ENCODE measurements at regions not wholly inside any gene's neighbourhood (a gene's known extent, or its start where the extent isn't known, plus 50 kb on each side); places are given as distances from the start of the nearest gene placed in this dataset.

DNA sequence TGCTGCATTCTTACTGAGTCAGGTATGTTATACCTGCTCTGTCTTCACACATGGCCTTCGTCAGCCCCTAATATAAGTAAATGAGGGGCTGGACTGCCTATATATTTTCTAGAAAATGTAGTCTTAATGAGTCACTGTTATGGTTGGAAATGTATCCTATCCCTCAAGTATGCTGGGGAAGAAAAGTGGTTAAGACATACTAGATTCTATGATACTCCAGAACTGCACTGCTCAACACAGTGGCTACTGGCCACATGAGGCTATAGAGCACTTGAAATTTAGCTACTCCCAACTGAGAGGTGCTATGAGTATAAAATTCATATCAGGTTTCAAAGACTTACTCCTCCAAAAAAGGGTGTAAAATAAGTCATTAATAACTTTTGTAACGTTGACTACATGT is 104.3 kb upstream of the STEAP1B start:
- no peak overlapping the region for H3K4me3 ChIP-seq (replicated peaks; ENCODE audit: low read depth, low read length)
- DNase-seq (ENCODE audit: extremely low read depth, insufficient read length), result no peak
- TF ChIP-seq, protein P1, sequence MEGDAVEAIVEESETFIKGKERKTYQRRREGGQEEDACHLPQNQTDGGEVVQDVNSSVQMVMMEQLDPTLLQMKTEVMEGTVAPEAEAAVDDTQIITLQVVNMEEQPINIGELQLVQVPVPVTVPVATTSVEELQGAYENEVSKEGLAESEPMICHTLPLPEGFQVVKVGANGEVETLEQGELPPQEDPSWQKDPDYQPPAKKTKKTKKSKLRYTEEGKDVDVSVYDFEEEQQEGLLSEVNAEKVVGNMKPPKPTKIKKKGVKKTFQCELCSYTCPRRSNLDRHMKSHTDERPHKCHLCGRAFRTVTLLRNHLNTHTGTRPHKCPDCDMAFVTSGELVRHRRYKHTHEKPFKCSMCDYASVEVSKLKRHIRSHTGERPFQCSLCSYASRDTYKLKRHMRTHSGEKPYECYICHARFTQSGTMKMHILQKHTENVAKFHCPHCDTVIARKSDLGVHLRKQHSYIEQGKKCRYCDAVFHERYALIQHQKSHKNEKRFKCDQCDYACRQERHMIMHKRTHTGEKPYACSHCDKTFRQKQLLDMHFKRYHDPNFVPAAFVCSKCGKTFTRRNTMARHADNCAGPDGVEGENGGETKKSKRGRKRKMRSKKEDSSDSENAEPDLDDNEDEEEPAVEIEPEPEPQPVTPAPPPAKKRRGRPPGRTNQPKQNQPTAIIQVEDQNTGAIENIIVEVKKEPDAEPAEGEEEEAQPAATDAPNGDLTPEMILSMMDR (IDR thresholded peaks at IDR 0.05; ENCODE audit: insufficient read depth, low read length, poor library complexity, severe bottlenecking), result no peak
- H3K36me3 ChIP-seq (ENCODE audit: control insufficient read depth, insufficient read depth, low read length), result no peaks in the 10 kb centered on the region
- H3K27me3 ChIP-seq (replicated peaks; ENCODE audit: control insufficient read depth, insufficient read depth, low read length), result no peaks in the 10 kb centered on the region; the same call in 1 of the 2 replicates

DNA sequence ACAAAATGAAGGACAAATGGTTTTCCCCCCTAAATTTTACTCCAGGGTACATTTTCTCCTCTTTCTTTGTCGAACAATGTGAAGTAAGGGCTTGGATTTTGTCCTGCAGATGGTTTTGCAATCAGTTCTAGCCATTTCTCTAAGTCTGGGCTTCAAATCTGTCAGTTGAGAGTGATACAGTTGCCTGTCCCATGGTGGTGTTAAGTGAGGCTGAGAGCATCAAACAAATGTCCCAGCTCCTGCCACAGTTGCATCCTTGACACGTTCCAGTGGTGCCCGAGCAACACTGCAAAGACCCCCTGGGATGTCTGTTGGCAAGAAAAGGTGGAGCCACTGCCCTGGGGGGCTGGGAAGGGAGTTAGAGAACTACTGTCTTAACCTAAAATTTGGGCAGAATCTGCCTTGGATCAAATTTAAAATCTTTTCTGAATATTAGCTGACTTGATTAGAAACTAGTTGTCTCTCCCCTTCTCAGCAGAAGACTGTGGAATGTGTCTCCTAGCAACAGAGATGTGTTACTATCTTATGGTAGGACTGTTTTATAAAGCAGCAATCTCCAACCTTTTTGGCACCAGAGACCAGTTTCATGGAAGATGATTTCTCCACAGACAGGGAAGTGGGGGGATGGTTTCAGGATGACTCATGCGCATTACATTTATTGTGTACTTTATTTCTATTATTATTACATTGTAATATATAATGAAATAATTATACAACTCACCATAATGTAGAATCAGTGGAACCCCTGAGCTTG is 102.0 kb upstream of the STEAP1B start:
- TF ChIP-seq, protein P1 (IDR thresholded peaks at IDR 0.05; ENCODE audit: insufficient read depth, low read length, poor library complexity, severe bottlenecking), result no peak
- H3K36me3 ChIP-seq (ENCODE audit: control insufficient read depth, insufficient read depth, low read length), result no peaks in the 10 kb centered on the region
- DNase-seq (ENCODE audit: extremely low read depth, insufficient read length), result no peak
- no peak overlapping the region for H3K4me3 ChIP-seq (replicated peaks; ENCODE audit: low read depth, low read length)
- no peaks in the 10 kb centered on the region; the same call in 1 of the 2 replicates for H3K27me3 ChIP-seq (replicated peaks; ENCODE audit: control insufficient read depth, insufficient read depth, low read length)

DNA sequence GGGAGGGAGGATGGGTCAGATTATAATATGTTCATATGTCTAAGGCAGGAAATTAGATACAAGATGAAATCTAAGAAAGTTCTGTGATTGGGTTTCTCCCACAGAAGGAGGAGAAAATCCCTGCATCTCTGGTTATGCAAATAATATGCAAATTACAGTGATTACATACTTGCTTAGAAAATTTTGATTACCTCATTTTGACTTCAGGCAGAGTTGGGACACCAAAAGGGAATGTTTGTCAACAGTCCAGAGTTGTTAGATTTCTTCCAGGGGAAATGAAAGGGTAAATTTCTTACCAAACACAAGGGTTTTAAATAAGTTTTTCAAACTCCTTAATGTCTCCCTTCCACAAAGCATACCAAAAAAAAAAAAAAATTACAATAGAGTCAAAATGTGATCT is 101.4 kb upstream of the STEAP1B start:
- Histone ChIP-seq H3K27me3 (replicated peaks; ENCODE audit: control insufficient read depth, insufficient read depth, low read length) (no peaks in the 10 kb centered on the region; the same call in 1 of the 2 replicates), H3K36me3 (ENCODE audit: control insufficient read depth, insufficient read depth, low read length) (no peaks in the 10 kb centered on the region), H3K4me3 (replicated peaks; ENCODE audit: low read depth, low read length) (no peak overlapping the region)
- TF ChIP-seq, protein P1 (IDR thresholded peaks at IDR 0.05; ENCODE audit: insufficient read depth, low read length, poor library complexity, severe bottlenecking), result no peak
- no peak for DNase-seq (ENCODE audit: extremely low read depth, insufficient read length)

DNA sequence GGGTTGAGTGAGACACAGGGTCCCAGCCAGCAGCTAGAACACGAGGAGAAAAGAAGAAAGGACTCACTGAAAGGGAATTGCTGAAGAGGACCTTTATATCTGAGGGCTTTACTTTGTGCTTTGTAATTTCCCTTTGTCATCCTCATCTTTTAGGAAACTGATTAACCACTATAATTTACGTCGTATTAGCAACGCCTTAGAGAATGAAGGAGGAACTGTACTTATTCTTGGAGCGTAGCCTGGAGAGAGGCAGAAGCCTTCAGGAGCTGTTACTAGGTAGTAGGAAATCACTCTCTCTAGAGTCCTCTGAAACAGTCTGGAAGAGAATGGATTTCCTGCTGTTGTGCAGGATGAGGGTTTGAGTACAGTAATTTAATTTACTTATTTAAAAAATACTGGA is 101.0 kb upstream of the STEAP1B start:
- Histone ChIP-seq H3K4me3 (replicated peaks; ENCODE audit: low read depth, low read length) (no peak overlapping the region), H3K27me3 (replicated peaks; ENCODE audit: control insufficient read depth, insufficient read depth, low read length) (no peaks in the 10 kb centered on the region; the same call in 1 of the 2 replicates), H3K36me3 (ENCODE audit: control insufficient read depth, insufficient read depth, low read length) (no peaks in the 10 kb centered on the region)
- no peak for DNase-seq (ENCODE audit: extremely low read depth, insufficient read length)
- TF ChIP-seq, protein P1 (IDR thresholded peaks at IDR 0.05; ENCODE audit: insufficient read depth, low read length, poor library complexity, severe bottlenecking), result no peak

DNA sequence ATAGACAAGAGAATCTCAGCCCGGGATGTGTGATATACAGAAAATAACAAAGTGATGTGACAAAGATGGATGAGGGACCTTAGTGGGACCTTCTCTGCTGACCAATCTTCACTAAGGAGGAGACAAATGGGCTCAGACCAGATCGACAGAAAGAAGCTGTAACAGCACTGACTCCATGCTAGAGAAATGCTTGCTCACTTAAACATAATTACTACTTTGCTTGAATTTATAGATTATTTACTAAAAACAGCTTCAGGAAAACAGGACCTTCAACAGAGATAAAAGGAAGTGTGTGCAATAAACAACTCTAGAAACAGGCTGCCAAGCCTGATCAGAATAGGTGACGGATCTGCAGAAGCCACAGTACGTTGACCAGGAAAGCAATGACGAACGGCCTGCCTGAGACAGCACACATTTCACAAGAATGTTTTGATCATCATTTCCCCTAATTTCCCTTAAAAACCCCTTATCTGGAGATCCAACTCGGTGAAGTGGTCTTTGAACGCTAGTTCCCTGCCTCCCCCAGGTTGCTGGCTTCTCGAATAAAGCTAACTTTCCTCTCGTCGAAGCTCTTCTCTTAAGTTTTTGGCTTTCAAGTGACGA is 98.4 kb upstream of the STEAP1B start:
- H3K27me3 ChIP-seq (replicated peaks; ENCODE audit: control insufficient read depth, insufficient read depth, low read length), result no peaks in the 10 kb centered on the region; the same call in 1 of the 2 replicates
- H3K36me3 ChIP-seq (ENCODE audit: control insufficient read depth, insufficient read depth, low read length), result no peaks in the 10 kb centered on the region
- TF ChIP-seq, protein P1 (IDR thresholded peaks at IDR 0.05; ENCODE audit: insufficient read depth, low read length, poor library complexity, severe bottlenecking), result no peak
- no peak for DNase-seq (ENCODE audit: extremely low read depth, insufficient read length)
- H3K4me3 ChIP-seq (replicated peaks; ENCODE audit: low read depth, low read length), result no peak overlapping the region
